NT2/D1 (cell line): ENCODE measurements at regions not wholly inside any gene's neighbourhood (a gene's known extent, or its start where the extent isn't known, plus 50 kb on each side); places are given as distances from the start of the nearest gene placed in this dataset.

Experiments used
- DNase-seq: peaks from one replicate; pipeline ENCODE4 v3.0.0-alpha.2; 2011; ENCODE audit warnings: low read depth, low spot score
- H3K27me3 ChIP-seq: 2 replicates; pipeline ENCODE4 v1.6.0; 2011; ENCODE audit warnings: mild to moderate bottlenecking; ENCODE audit not compliant: insufficient read length, insufficient read depth
- H3K36me3 ChIP-seq: 2 replicates; pipeline ENCODE4 v1.6.1; 2011; ENCODE audit warnings: mild to moderate bottlenecking, low read length, mixed read lengths; ENCODE audit not compliant: insufficient read depth, insufficient read length
- H3K4me1 ChIP-seq: 2 replicates; pipeline ENCODE4 v1.5.1; 2011; ENCODE audit not compliant: insufficient read depth, insufficient read length
- H3K4me3 ChIP-seq: 2 replicates; pipeline ENCODE4 v1.5.1; 2011; ENCODE audit warnings: low read depth; ENCODE audit not compliant: insufficient read length
- H3K9ac ChIP-seq: 2 replicates; pipeline ENCODE4 v1.6.0; 2011; ENCODE audit warnings: low read depth; ENCODE audit not compliant: insufficient read length
- H3K9me3 ChIP-seq: 2 replicates; pipeline ENCODE4 v1.5.1; 2011; ENCODE audit warnings: mild to moderate bottlenecking, low read length; ENCODE audit not compliant: insufficient read depth
- SUZ12 ChIP-seq: IDR thresholded peaks from 2 replicates; pipeline ENCODE4 v1.6.1; 2011; ENCODE audit not compliant: insufficient read length, insufficient read depth; ENCODE audit errors: extremely low read depth
- YY1 ChIP-seq: IDR thresholded peaks from 2 replicates; pipeline ENCODE4 v1.6.1; 2011; ENCODE audit not compliant: insufficient read length, insufficient read depth
- ZNF274 ChIP-seq: IDR thresholded peaks from 2 replicates; pipeline ENCODE4 v1.6.1; 2011; ENCODE audit warnings: mild to moderate bottlenecking, low read depth, low read length

GRCh38 chr7:125173571-125173970, 243.9 kb upstream of the POT1 start:
- no peak overlapping the region for H3K9ac ChIP-seq
- DNase-seq = no peak

GRCh38 chr7:125169088-125169487, 239.5 kb upstream of the POT1 start:
- Histone ChIP-seq H3K4me3 (no peak overlapping the region), H3K9ac (no peak overlapping the region), H3K36me3 (no peaks in the 10 kb centered on the region), H3K27me3 (no peaks in the 10 kb centered on the region), H3K9me3 (no peaks in the 10 kb centered on the region), H3K4me1 (no peaks in the 10 kb centered on the region)
- no peak for DNase-seq
- TF ChIP-seq ZNF274 (no peak), YY1 (no peak), SUZ12 (no peak)

More at GRCh38 chr7:125173571-125173970, 243.9 kb upstream of the POT1 start:
- Histone ChIP-seq H3K27me3 (no peaks in the 10 kb centered on the region), H3K4me3 (no peak overlapping the region), H3K36me3 (no peaks in the 10 kb centered on the region), H3K4me1 (no peaks in the 10 kb centered on the region), H3K9me3 (no peaks in the 10 kb centered on the region; the same call in 1 of the 2 replicates)
- TF ChIP-seq YY1 (no peak), ZNF274 (no peak), SUZ12 (no peak)

GRCh38 chr7:125154930-125155329, 225.3 kb upstream of the POT1 start:
- no peaks in the 10 kb centered on the region for H3K4me1 ChIP-seq
- H3K27me3 ChIP-seq = no peaks in the 10 kb centered on the region
- no peak for TF ChIP-seq SUZ12
- no peak for TF ChIP-seq ZNF274
- TF ChIP-seq YY1 = no peak
- no peak overlapping the region for H3K4me3 ChIP-seq
- DNase-seq = no peak
- no peak overlapping the region for H3K9ac ChIP-seq
- H3K36me3 ChIP-seq = no peaks in the 10 kb centered on the region
- H3K9me3 ChIP-seq = no peaks in the 10 kb centered on the region

- TF ChIP-seq YY1 (no peak), ZNF274 (no peak), SUZ12 (no peak)
- Histone ChIP-seq H3K9me3 (no peaks in the 10 kb centered on the region), H3K4me3 (no peak overlapping the region), H3K9ac (no peak overlapping the region), H3K27me3 (no peaks in the 10 kb centered on the region), H3K4me1 (no peaks in the 10 kb centered on the region), H3K36me3 (no peaks in the 10 kb centered on the region)
- no peak for DNase-seq
Measured at GRCh38 chr7:125149151-125149550, 219.5 kb upstream of the POT1 start.

- TF ChIP-seq SUZ12 (no peak), ZNF274 (no peak), YY1 (no peak)
- Histone ChIP-seq H3K27me3 (no peaks in the 10 kb centered on the region), H3K9ac (no peak overlapping the region), H3K9me3 (no peaks in the 10 kb centered on the region), H3K4me3 (no peak overlapping the region), H3K4me1 (no peaks in the 10 kb centered on the region), H3K36me3 (no peaks in the 10 kb centered on the region)
- no peak for DNase-seq
Measured at GRCh38 chr7:125147047-125147446, 217.4 kb upstream of the POT1 start.

- no peaks in the 10 kb centered on the region for H3K36me3 ChIP-seq
- DNase-seq = no peak
- H3K4me3 ChIP-seq = no peak overlapping the region
- H3K27me3 ChIP-seq = no peaks in the 10 kb centered on the region
- no peak overlapping the region for H3K9ac ChIP-seq
- H3K4me1 ChIP-seq = no peaks in the 10 kb centered on the region
- TF ChIP-seq ZNF274 = no peak
- no peak for TF ChIP-seq SUZ12
- TF ChIP-seq YY1 = no peak
- H3K9me3 ChIP-seq = no peaks in the 10 kb centered on the region; the same call in 1 of the 2 replicates
Measured at GRCh38 chr7:125136755-125137532, 207.3 kb upstream of the POT1 start.

GRCh38 chr7:125136341-125136740, 206.7 kb upstream of the POT1 start:
- no peaks in the 10 kb centered on the region for H3K27me3 ChIP-seq

More at GRCh38 chr7:125136341-125136740, 206.7 kb upstream of the POT1 start:
- Histone ChIP-seq H3K9ac (no peak overlapping the region), H3K4me3 (no peak overlapping the region), H3K9me3 (no peaks in the 10 kb centered on the region; the same call in 1 of the 2 replicates), H3K4me1 (no peaks in the 10 kb centered on the region), H3K36me3 (no peaks in the 10 kb centered on the region)
- TF ChIP-seq YY1 (no peak), ZNF274 (no peak), SUZ12 (no peak)
- no peak for DNase-seq
